Activated CD4-positive, alpha-beta T cell treated with anti-CD3 and anti-CD28 coated beads, Interleukin-2, amount 10 ng/mL, durations not matched to agents 24 days and 14 days (primary cell): ENCODE measurements at regions not wholly inside any gene's neighbourhood (a gene's known extent, or its start where the extent isn't known, plus 50 kb on each side); places are given as distances from the start of the nearest gene placed in this dataset.

Source experiments
- DNase-seq: peaks from one replicate; pipeline ENCODE4 v3.0.0; 2022
- H3K27ac Mint-ChIP-seq: one replicate; pipeline ENCODE4 v1.8.0; 2022; ENCODE audit warnings: mild to moderate bottlenecking, mixed read lengths
- H3K27me3 Mint-ChIP-seq: one replicate; pipeline ENCODE4 v1.8.0; 2022; ENCODE audit warnings: mixed read lengths
- H3K36me3 Mint-ChIP-seq: one replicate; pipeline ENCODE4 v1.8.0; 2022; ENCODE audit warnings: low read depth, mild to moderate bottlenecking, mixed read lengths
- H3K4me1 Mint-ChIP-seq: one replicate; pipeline ENCODE4 v1.8.0; 2021; ENCODE audit warnings: mixed read lengths
- H3K4me3 Mint-ChIP-seq: one replicate; pipeline ENCODE4 v1.8.0; 2022; ENCODE audit warnings: mild to moderate bottlenecking, moderate library complexity, mixed read lengths
- H3K9me3 Mint-ChIP-seq: one replicate; pipeline ENCODE4 v1.8.0; 2021; ENCODE audit warnings: mixed read lengths
- intact Hi-C: fragments of 100-400 bp; cut with micrococcal nuclease; formaldehyde crosslinking; loops from one replicate; pipeline ENCODE4 v1.15.1; 2023

- Mint-ChIP-seq H3K9me3 (peaks cover 4% of the 10 kb centered on the region), H3K36me3 (no peaks in the 10 kb centered on the region), H3K4me3 (no peak overlapping the region), H3K4me1 (no peaks in the 10 kb centered on the region), H3K27ac (no peak overlapping the region), H3K27me3 (no peaks in the 10 kb centered on the region)
- no peak for DNase-seq
- intact Hi-C loops: no loop called here
Measured at GRCh38 chr12:130245251-130245650, 83.0 kb downstream of the FZD10 start.

- no peaks in the 10 kb centered on the region for H3K27me3 Mint-ChIP-seq
- intact Hi-C loops: no loop called here
- DNase-seq: no peak
- H3K36me3 Mint-ChIP-seq: no peaks in the 10 kb centered on the region
- peaks cover 4% of the 10 kb centered on the region for H3K9me3 Mint-ChIP-seq
- no peak overlapping the region for H3K27ac Mint-ChIP-seq
- no peaks in the 10 kb centered on the region for H3K4me1 Mint-ChIP-seq
- no peak overlapping the region for H3K4me3 Mint-ChIP-seq
Measured at GRCh38 chr12:130246560-130246959, 84.3 kb downstream of the FZD10 start.

GRCh38 chr12:130247634-130248237, 85.5 kb downstream of the FZD10 start:
- no peak overlapping the region for H3K4me3 Mint-ChIP-seq
- H3K36me3 Mint-ChIP-seq: no peaks in the 10 kb centered on the region
- peaks cover 4% of the 10 kb centered on the region for H3K9me3 Mint-ChIP-seq
- H3K4me1 Mint-ChIP-seq: no peaks in the 10 kb centered on the region
- DNase-seq: no peak
- H3K27ac Mint-ChIP-seq: no peak overlapping the region
- no peaks in the 10 kb centered on the region for H3K27me3 Mint-ChIP-seq
- intact Hi-C loops: no loop called here

GRCh38 chr12:130249376-130249775, 87.1 kb downstream of the FZD10 start:
- H3K36me3 Mint-ChIP-seq: no peaks in the 10 kb centered on the region
- no peak overlapping the region for H3K4me3 Mint-ChIP-seq
- no peaks in the 10 kb centered on the region for H3K4me1 Mint-ChIP-seq
- intact Hi-C loops: no loop called here
- peaks cover 4% of the 10 kb centered on the region for H3K9me3 Mint-ChIP-seq
- no peak overlapping the region for H3K27ac Mint-ChIP-seq
- no peak for DNase-seq
- H3K27me3 Mint-ChIP-seq: no peaks in the 10 kb centered on the region

GRCh38 chr12:130251236-130251780, 86.4 kb upstream of the PIWIL1 start:
- Mint-ChIP-seq H3K27me3 (no peaks in the 10 kb centered on the region), H3K4me1 (no peaks in the 10 kb centered on the region), H3K9me3 (peaks cover 4% of the 10 kb centered on the region), H3K27ac (no peak overlapping the region), H3K4me3 (no peak overlapping the region), H3K36me3 (no peaks in the 10 kb centered on the region)
- no peak for DNase-seq
- intact Hi-C loops: no loop called here

GRCh38 chr12:130253866-130254265, 83.8 kb upstream of the PIWIL1 start:
- H3K27me3 Mint-ChIP-seq: no peaks in the 10 kb centered on the region
- H3K9me3 Mint-ChIP-seq: no peaks in the 10 kb centered on the region
- H3K4me1 Mint-ChIP-seq: no peaks in the 10 kb centered on the region
- no peak overlapping the region for H3K27ac Mint-ChIP-seq
- DNase-seq: no peak
- no peaks in the 10 kb centered on the region for H3K36me3 Mint-ChIP-seq
- intact Hi-C loops: no loop called here
- no peak overlapping the region for H3K4me3 Mint-ChIP-seq

- Mint-ChIP-seq H3K27ac (no peak overlapping the region), H3K27me3 (no peaks in the 10 kb centered on the region), H3K36me3 (no peaks in the 10 kb centered on the region), H3K9me3 (no peaks in the 10 kb centered on the region), H3K4me1 (no peaks in the 10 kb centered on the region), H3K4me3 (no peak overlapping the region)
- DNase-seq: no peak
- intact Hi-C loops: no loop called here
Measured at GRCh38 chr12:130254461-130255276, 83.0 kb upstream of the PIWIL1 start.

- intact Hi-C loops: no loop called here
- Mint-ChIP-seq H3K27me3 (no peaks in the 10 kb centered on the region), H3K36me3 (no peaks in the 10 kb centered on the region), H3K27ac (no peak overlapping the region), H3K4me1 (no peaks in the 10 kb centered on the region), H3K9me3 (no peaks in the 10 kb centered on the region), H3K4me3 (no peak overlapping the region)
- no peak for DNase-seq
Measured at GRCh38 chr12:130258863-130259262, 78.8 kb upstream of the PIWIL1 start.

GRCh38 chr12:130263025-130263424, 74.7 kb upstream of the PIWIL1 start:
- no peak overlapping the region for H3K4me3 Mint-ChIP-seq
- H3K27ac Mint-ChIP-seq: no peak overlapping the region
- no peaks in the 10 kb centered on the region for H3K36me3 Mint-ChIP-seq
- no peak for DNase-seq
- H3K27me3 Mint-ChIP-seq: no peaks in the 10 kb centered on the region
- no peaks in the 10 kb centered on the region for H3K9me3 Mint-ChIP-seq
- H3K4me1 Mint-ChIP-seq: no peaks in the 10 kb centered on the region
- intact Hi-C loops: no loop called here

- no peak overlapping the region for H3K27ac Mint-ChIP-seq
- H3K36me3 Mint-ChIP-seq: no peaks in the 10 kb centered on the region
- H3K4me1 Mint-ChIP-seq: no peaks in the 10 kb centered on the region
- no peaks in the 10 kb centered on the region for H3K27me3 Mint-ChIP-seq
- no peak for DNase-seq
- H3K9me3 Mint-ChIP-seq: no peaks in the 10 kb centered on the region
- no peak overlapping the region for H3K4me3 Mint-ChIP-seq
- intact Hi-C loops: no loop called here
Measured at GRCh38 chr12:130263996-130264395, 73.7 kb upstream of the PIWIL1 start.

- intact Hi-C loops: no loop called here
- Mint-ChIP-seq H3K9me3 (no peaks in the 10 kb centered on the region), H3K27me3 (no peaks in the 10 kb centered on the region), H3K27ac (no peak overlapping the region), H3K4me1 (no peaks in the 10 kb centered on the region), H3K36me3 (no peaks in the 10 kb centered on the region), H3K4me3 (no peak overlapping the region)
- no peak for DNase-seq
Measured at GRCh38 chr12:130266751-130267150, 70.9 kb upstream of the PIWIL1 start.

- H3K27me3 Mint-ChIP-seq: peaks cover 3% of the 10 kb centered on the region
- H3K9me3 Mint-ChIP-seq: peaks cover 12% of the 10 kb centered on the region
- H3K36me3 Mint-ChIP-seq: no peaks in the 10 kb centered on the region
- peak overlapping the region; percentile 18 for H3K4me3 Mint-ChIP-seq
- peak; percentile 71 for DNase-seq
- H3K4me1 Mint-ChIP-seq: peaks cover 4% of the 10 kb centered on the region
- intact Hi-C loops: no loop called here
- H3K27ac Mint-ChIP-seq: no peak overlapping the region
Measured at GRCh38 chr12:130280231-130280630, 57.5 kb upstream of the PIWIL1 start.

- H3K9me3 Mint-ChIP-seq: peaks cover 12% of the 10 kb centered on the region
- H3K4me3 Mint-ChIP-seq: no peak overlapping the region
- no peak overlapping the region for H3K27ac Mint-ChIP-seq
- H3K4me1 Mint-ChIP-seq: peaks cover 4% of the 10 kb centered on the region
- no peak for DNase-seq
- peaks cover 3% of the 10 kb centered on the region for H3K27me3 Mint-ChIP-seq
- H3K36me3 Mint-ChIP-seq: no peaks in the 10 kb centered on the region
- intact Hi-C loops: no loop called here
Measured at GRCh38 chr12:130280742-130281141, 56.9 kb upstream of the PIWIL1 start.

GRCh38 chr12:130281153-130281799, 56.4 kb upstream of the PIWIL1 start:
- Mint-ChIP-seq H3K27ac (no peak overlapping the region), H3K36me3 (no peaks in the 10 kb centered on the region), H3K4me1 (peaks cover 4% of the 10 kb centered on the region), H3K9me3 (peaks cover 12% of the 10 kb centered on the region), H3K4me3 (no peak overlapping the region), H3K27me3 (peaks cover 3% of the 10 kb centered on the region)
- DNase-seq: peak; percentile 76
- intact Hi-C loops: no loop called here
